T-cell (primary cell): ENCODE measurements at regions not wholly inside any gene's neighbourhood (a gene's known extent, or its start where the extent isn't known, plus 50 kb on each side); places are given as distances from the start of the nearest gene placed in this dataset.

ENCODE experiments used
- ATAC-seq, 4 experiments: fragments of 200-7000 bp in 3 of 4; fragments of 150-1000 bp in 1 of 4; cut with Tn5 transposase; replicated peaks in 1 of 4; 1 replicate in 3 of 4; 2 replicates in 1 of 4; pipeline ENCODE4 v1.10.0; 2021; ENCODE audit warnings: moderate library complexity in 3 of 4, mild to moderate bottlenecking in 2 of 4, moderate number of reproducible peaks in 1 of 4
- CTCF ChIA-PET, 2 donors: fragments of 300-600 bp; sonication (Branson Sonifier 250); formaldehyde crosslinking; loops; one replicate each; lab custom pipeline; 2022; ENCODE audit warnings: antibody characterized with exemption in 2 of 2; lab: Charles Lee
- POLR2A ChIA-PET, 2 donors: fragments of 300-600 bp; sonication (Branson Sonifier 250); formaldehyde crosslinking; loops; one replicate each; lab custom pipeline; 2022; ENCODE audit warnings: antibody characterized with exemption in 2 of 2; lab: Charles Lee
- DNase-seq, 35 experiments: peaks; one replicate each; pipeline versions ENCODE4 v3.0.0 to v3.0.0-alpha.2; 2013 to 2023
- H3K27ac ChIP-seq: one replicate; pipeline ENCODE4 v1.5.1; 2013; ENCODE audit warnings: low read length
- H3K27me3 ChIP-seq, 2 experiments: replicated peaks in 1 of 2; 1 replicate in 1 of 2; 2 replicates in 1 of 2; pipeline versions ENCODE4 v1.6.1 to v1.7.0; 2013; ENCODE audit warnings: low read length in 1 of 2, mixed read lengths in 1 of 2; ENCODE audit not compliant: control insufficient read depth in 2 of 2, insufficient read depth in 2 of 2; ENCODE audit errors: extremely low read depth in 1 of 2
- H3K36me3 ChIP-seq, 2 donors: 1 replicate in 1 of 2; 2 replicates in 1 of 2; pipeline versions ENCODE4 v1.6.1 to v1.7.0; 2013; ENCODE audit warnings: low read length in 1 of 2; ENCODE audit not compliant: control insufficient read depth in 2 of 2, insufficient read depth in 1 of 2; ENCODE audit errors: extremely low read depth in 1 of 2
- H3K4me1 ChIP-seq, 2 experiments: 1 replicate in 1 of 2; 2 replicates in 1 of 2; pipeline versions ENCODE4 v1.6.1 to v1.7.0; 2013; ENCODE audit warnings: low read length in 2 of 2, mixed read lengths in 1 of 2; ENCODE audit not compliant: insufficient read depth in 2 of 2, control insufficient read depth in 1 of 2; ENCODE audit errors: extremely low read depth in 1 of 2
- H3K4me3 ChIP-seq, 2 donors: 1 replicate in 1 of 2; 2 replicates in 1 of 2; pipeline versions ENCODE4 v1.5.1 to v1.7.0; 2013; ENCODE audit warnings: mild to moderate bottlenecking in 2 of 2, low read length in 1 of 2, moderate library complexity in 1 of 2; ENCODE audit not compliant: control insufficient read depth in 1 of 2; ENCODE audit errors: extremely low read depth in 1 of 2
- H3K9me3 ChIP-seq: 2 replicates; pipeline ENCODE4 v1.7.0; 2013
- H3K27ac Mint-ChIP-seq, 2 donors: one replicate each; pipeline ENCODE4 v1.8.0; 2020 to 2021; ENCODE audit warnings: mild to moderate bottlenecking in 2 of 2, mixed read lengths in 2 of 2
- H3K27me3 Mint-ChIP-seq, 2 donors: one replicate each; pipeline ENCODE4 v1.8.0; 2021 to 2022; ENCODE audit warnings: mixed read lengths in 2 of 2
- H3K36me3 Mint-ChIP-seq: one replicate; pipeline ENCODE4 v1.8.0; 2021; ENCODE audit warnings: mixed read lengths
- H3K4me1 Mint-ChIP-seq, 3 donors: one replicate each; pipeline ENCODE4 v1.8.0; 2020 to 2022; ENCODE audit warnings: mixed read lengths in 3 of 3, mild to moderate bottlenecking in 1 of 3
- H3K4me3 Mint-ChIP-seq, 3 donors: one replicate each; pipeline ENCODE4 v1.8.0; 2020 to 2022; ENCODE audit warnings: mild to moderate bottlenecking in 3 of 3, mixed read lengths in 3 of 3, moderate library complexity in 3 of 3
- H3K9me3 Mint-ChIP-seq, 3 donors: one replicate each; pipeline ENCODE4 v1.8.0; 2020 to 2022; ENCODE audit warnings: mixed read lengths in 3 of 3
- WGBS: methylation state at CpG from one replicate; pipeline ENCODE4 v1.1.5; 2013; ENCODE audit warnings: missing lambda C conversion rate; ENCODE audit not compliant: insufficient coverage; 5-methylcytosine and 5-hydroxymethylcytosine counted together

DNA sequence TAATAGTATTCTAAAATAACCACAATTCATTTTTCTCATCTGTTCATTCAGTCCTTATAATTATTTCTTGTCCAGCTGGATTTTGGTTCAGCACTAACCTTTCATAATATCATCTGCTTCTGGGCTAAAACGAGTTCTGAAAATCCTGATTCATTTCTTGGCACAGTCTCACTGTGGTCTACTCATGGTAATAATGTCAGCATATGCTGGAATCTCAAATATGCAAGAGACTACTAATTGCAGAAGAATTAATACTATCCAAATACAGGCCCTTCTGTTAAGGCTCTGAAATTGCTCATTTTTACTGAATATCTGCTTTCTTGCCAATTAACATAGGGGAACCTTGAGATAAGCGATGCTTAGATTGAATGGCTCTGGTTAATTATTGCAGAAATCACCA lies 597.1 kb downstream of the RPL10L start:
- H3K4me3 ChIP-seq, result no peak overlapping the region
- H3K27ac ChIP-seq, result no peak overlapping the region
- no peaks in the 10 kb centered on the region for H3K36me3 ChIP-seq
- Mint-ChIP-seq H3K9me3 (peaks cover 9 to 10% (median 9%) of the 10 kb centered on the region in 3 donors), H3K4me1 (no peaks in the 10 kb centered on the region), H3K4me3 (no peak overlapping the region), H3K27ac (no peak overlapping the region), H3K27me3 (no peaks in the 10 kb centered on the region), H3K36me3 (no peaks in the 10 kb centered on the region)
- DNase-seq (no peak), ATAC-seq (no peak)
- 0% methylated on average over 1 of the region's 2 CpGs for WGBS
- no peaks in the 10 kb centered on the region for H3K27me3 ChIP-seq
- POLR2A ChIA-PET, result no interaction called here
- H3K4me1 ChIP-seq, result no peaks in the 10 kb centered on the region
- CTCF ChIA-PET, result no interaction called here
- no peaks in the 10 kb centered on the region for H3K9me3 ChIP-seq

DNA sequence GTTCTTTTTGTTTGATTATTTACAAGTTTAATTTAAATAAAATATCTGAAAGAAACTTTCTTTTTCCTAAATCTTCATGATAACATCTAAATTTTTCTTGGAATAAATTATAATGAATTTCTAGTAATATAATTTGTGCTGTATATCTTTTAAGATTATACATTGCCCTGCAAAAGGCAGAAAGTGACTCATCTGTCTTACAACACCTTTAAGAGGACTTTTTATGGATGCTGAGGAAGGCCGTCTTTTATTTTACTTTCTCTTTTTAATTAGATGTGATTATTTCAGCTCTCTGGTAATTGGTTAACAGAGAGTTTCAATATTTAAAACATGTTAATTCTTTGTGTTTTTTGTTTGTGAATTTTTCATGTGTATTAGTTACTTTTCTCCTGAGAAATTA lies 598.4 kb downstream of the RPL10L start:
- Mint-ChIP-seq H3K9me3 (peaks cover 6 to 13% (median 10%) of the 10 kb centered on the region in 3 donors), H3K27ac (no peak overlapping the region), H3K27me3 (no peaks in the 10 kb centered on the region), H3K4me1 (no peaks in the 10 kb centered on the region), H3K4me3 (no peak overlapping the region), H3K36me3 (no peaks in the 10 kb centered on the region)
- WGBS, result no CpG with 5 or more reads among the region's 1 CpG
- ATAC-seq (no peak), DNase-seq (no peak)
- H3K9me3 ChIP-seq, result no peaks in the 10 kb centered on the region
- H3K4me3 ChIP-seq, result no peak overlapping the region
- no peak overlapping the region for H3K27ac ChIP-seq
- H3K27me3 ChIP-seq, result no peaks in the 10 kb centered on the region
- ChIA-PET CTCF (no interaction called here), POLR2A (no interaction called here)
- H3K4me1 ChIP-seq, result no peaks in the 10 kb centered on the region
- no peaks in the 10 kb centered on the region for H3K36me3 ChIP-seq

DNA sequence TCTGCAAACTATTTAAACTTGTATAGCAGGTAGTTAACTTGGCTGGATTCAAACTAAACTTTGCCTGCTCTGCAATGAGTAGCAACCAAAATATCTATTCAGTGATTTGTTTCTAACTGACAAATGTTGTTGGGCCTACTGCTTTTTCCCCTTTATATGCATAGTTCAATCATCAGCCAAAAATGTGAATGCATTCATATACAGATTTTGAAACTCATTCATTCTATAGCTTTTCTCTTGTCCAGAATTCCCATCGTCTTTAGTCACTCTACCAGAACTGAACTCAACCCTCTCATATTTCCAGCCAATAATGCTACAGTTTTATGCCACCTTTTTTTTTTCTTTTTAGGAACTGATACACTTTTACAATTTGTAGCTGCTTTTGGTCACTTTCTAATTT lies 599.8 kb downstream of the RPL10L start:
- Histone ChIP-seq H3K9me3 (no peaks in the 10 kb centered on the region), H3K27me3 (no peaks in the 10 kb centered on the region), H3K4me3 (no peak overlapping the region), H3K27ac (no peak overlapping the region), H3K4me1 (no peaks in the 10 kb centered on the region), H3K36me3 (no peaks in the 10 kb centered on the region)
- H3K9me3 Mint-ChIP-seq, result peaks cover 14 to 19% (median 15%) of the 10 kb centered on the region in 3 donors
- ATAC-seq, result no peak
- H3K4me1 Mint-ChIP-seq, result no peaks in the 10 kb centered on the region
- H3K27me3 Mint-ChIP-seq, result no peaks in the 10 kb centered on the region
- H3K4me3 Mint-ChIP-seq, result no peak overlapping the region
- ChIA-PET CTCF (no interaction called here), POLR2A (no interaction called here)
- no peak for DNase-seq
- WGBS, result no CpG with 5 or more reads among the region's 1 CpG
- H3K36me3 Mint-ChIP-seq, result no peaks in the 10 kb centered on the region
- H3K27ac Mint-ChIP-seq, result no peak overlapping the region

DNA sequence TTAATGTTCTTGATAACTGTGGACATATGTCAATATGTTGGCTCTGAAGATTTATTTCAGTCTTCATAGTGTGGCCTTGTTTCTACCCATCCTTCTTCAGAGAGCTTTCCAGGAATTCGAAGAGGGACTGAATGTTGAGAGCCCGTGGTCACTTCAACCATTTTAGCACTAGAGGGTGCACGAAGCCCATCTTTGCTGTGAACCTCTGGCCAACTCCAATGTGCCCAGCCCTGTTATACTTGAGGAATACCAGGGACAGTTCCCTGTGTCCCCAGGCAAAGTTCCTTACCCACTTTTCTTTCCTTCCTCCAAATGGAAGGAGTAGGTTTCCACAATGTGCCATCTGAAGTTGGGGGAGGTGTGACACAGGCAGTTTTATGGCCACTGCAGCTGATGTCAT lies 603.5 kb downstream of the RPL10L start:
- Mint-ChIP-seq H3K27ac (no peak overlapping the region), H3K9me3 (peaks cover 11 to 25% (median 19%) of the 10 kb centered on the region in 3 donors), H3K27me3 (no peaks in the 10 kb centered on the region), H3K4me1 (no peaks in the 10 kb centered on the region), H3K4me3 (no peak overlapping the region), H3K36me3 (no peaks in the 10 kb centered on the region)
- Histone ChIP-seq H3K27ac (no peak overlapping the region), H3K4me1 (no peaks in the 10 kb centered on the region), H3K4me3 (no peak overlapping the region), H3K9me3 (no peaks in the 10 kb centered on the region), H3K36me3 (no peaks in the 10 kb centered on the region), H3K27me3 (no peaks in the 10 kb centered on the region)
- ATAC-seq, result no peak
- 82% methylated on average over 3 of the region's 3 CpGs for WGBS
- ChIA-PET CTCF (no interaction called here), POLR2A (no interaction called here)
- DNase-seq, result no peak

DNA sequence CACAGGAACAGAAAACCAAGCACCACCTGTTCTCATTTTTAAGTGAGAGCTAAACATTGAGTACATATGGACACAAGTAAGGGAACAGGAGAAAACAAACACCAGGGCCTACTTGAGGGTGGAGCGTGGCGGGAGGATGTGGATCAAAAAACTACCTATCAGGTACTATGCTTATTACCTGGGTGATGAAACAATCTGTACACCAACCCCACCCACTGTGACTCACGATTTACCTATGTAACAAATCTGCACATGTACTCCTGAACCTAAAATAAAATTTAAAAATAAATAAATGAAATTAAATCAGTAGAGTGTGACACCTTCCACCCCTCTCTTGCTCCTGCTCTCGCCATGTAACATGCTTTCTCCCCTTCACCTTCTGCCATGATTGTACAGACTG lies 615.5 kb downstream of the RPL10L start:
- Mint-ChIP-seq H3K9me3 (peaks cover 11 to 24% (median 23%) of the 10 kb centered on the region in 3 donors), H3K4me1 (no peaks in the 10 kb centered on the region), H3K4me3 (no peak overlapping the region), H3K27ac (no peak overlapping the region), H3K27me3 (no peaks in the 10 kb centered on the region), H3K36me3 (no peaks in the 10 kb centered on the region)
- Histone ChIP-seq H3K4me3 (no peak overlapping the region), H3K27ac (no peak overlapping the region), H3K36me3 (no peaks in the 10 kb centered on the region), H3K4me1 (no peaks in the 10 kb centered on the region), H3K9me3 (no peaks in the 10 kb centered on the region), H3K27me3 (no peaks in the 10 kb centered on the region)
- ChIA-PET CTCF (no interaction called here), POLR2A (no interaction called here)
- ATAC-seq, result no peak
- no peak for DNase-seq
- WGBS, result no CpG with 5 or more reads among the region's 4 CpGs

DNA sequence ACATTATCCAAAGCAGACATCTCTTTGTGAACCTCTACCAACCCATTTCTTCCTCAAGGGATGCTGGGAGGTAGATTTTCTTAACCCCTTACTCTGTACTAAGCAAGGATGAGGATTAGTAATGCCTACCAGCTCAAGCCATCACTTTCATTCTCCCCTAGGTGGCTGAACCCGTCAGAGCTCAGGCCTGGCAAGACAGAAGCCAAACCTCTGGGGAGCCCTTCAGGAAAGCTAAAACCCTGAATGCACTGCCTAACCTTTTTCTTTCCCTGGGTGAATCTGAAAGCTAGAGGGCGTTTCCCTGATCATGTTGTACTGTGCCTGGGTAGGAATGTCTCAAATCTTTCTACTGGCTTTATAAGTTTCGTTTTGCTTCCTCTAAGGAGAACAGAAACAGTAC lies 617.3 kb downstream of the RPL10L start:
- CTCF ChIA-PET, result no interaction called here
- Histone ChIP-seq H3K4me3 (no peak overlapping the region), H3K4me1 (no peaks in the 10 kb centered on the region), H3K9me3 (no peaks in the 10 kb centered on the region), H3K27me3 (no peaks in the 10 kb centered on the region), H3K27ac (no peak overlapping the region), H3K36me3 (no peaks in the 10 kb centered on the region)
- Mint-ChIP-seq H3K27ac (no peak overlapping the region), H3K4me1 (no peaks in the 10 kb centered on the region), H3K4me3 (no peak overlapping the region), H3K27me3 (no peaks in the 10 kb centered on the region), H3K36me3 (no peaks in the 10 kb centered on the region), H3K9me3 (peaks cover 14 to 20% (median 15%) of the 10 kb centered on the region in 3 donors)
- ATAC-seq (no peak), DNase-seq (no peak)
- WGBS, result no CpG with 5 or more reads among the region's 3 CpGs
- POLR2A ChIA-PET, result no interaction called here

DNA sequence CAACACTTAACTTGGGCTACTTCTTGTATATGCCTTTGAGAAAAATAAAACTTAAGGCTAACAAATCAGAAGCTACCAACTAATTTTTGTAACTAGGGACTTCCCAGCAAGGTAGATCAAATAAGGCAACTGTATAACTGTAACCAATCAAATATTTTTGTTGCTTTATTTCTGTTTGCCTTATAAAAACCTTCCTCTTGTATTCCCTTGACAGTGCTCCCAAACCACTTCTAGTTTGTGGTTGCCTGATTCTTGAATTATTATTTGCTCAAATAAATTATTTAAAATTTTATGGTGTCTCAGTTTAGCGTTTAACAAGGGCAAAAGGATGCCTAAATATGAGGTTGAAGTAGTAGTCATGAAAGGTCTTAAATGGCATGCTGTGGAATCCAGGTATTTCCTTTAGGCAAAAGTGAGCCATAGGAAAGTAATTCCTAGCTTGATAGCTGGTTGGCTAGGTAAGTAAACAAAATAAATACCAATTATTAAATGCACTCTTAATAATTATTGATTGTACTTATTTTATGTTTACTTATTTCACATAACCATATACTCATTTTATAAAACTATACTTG lies 632.6 kb downstream of the RPL10L start:
- WGBS, result 60% methylated on average over 1 of the region's 1 CpG
- Histone ChIP-seq H3K27me3 (no peaks in the 10 kb centered on the region), H3K9me3 (peaks cover 2% of the 10 kb centered on the region), H3K27ac (no peak overlapping the region), H3K36me3 (no peaks in the 10 kb centered on the region), H3K4me1 (no peaks in the 10 kb centered on the region), H3K4me3 (no peak overlapping the region)
- ATAC-seq, result no peak
- Mint-ChIP-seq H3K4me1 (no peaks in the 10 kb centered on the region), H3K27ac (no peak overlapping the region), H3K4me3 (no peak overlapping the region), H3K27me3 (no peaks in the 10 kb centered on the region), H3K36me3 (no peaks in the 10 kb centered on the region), H3K9me3 (peaks cover 9 to 29% (median 16%) of the 10 kb centered on the region in 3 donors)
- DNase-seq, result no peak
- POLR2A ChIA-PET, result interaction anchor here in 1 of 2 donors (0.6 kb wide), 1 partner anchor 9 kb away, joined by 3 read pairs; no protein-coding TSS in a partner anchor
- CTCF ChIA-PET, result no interaction called here
